D721Med (cell line): ENCODE measurements at regions not wholly inside any gene's neighbourhood (a gene's known extent, or its start where the extent isn't known, plus 50 kb on each side); places are given as distances from the start of the nearest gene placed in this dataset.

ENCODE experiments used
- DNase-seq: peaks from one replicate; pipeline ENCODE4 v3.0.0; 2011; ENCODE audit warnings: low spot score; ENCODE audit not compliant: insufficient read length
- FAIRE-seq: peaks from 2 replicates; lab custom pipeline; 2011; peaks lifted over from hg19 to GRCh38; lab: Jason Lieb, UNC
- CTCF ChIP-seq: IDR thresholded peaks from 2 replicates; pipeline ENCODE4 v1.5.1; 2012; ENCODE audit warnings: mild to moderate bottlenecking, control low read depth; ENCODE audit not compliant: insufficient read depth; ENCODE audit errors: missing control alignments

GRCh38 chr11:33636104-33636503 is 64.5 kb downstream of the C11orf91 start:
- no peak for DNase-seq
- TF ChIP-seq CTCF: no peak
- no peak for FAIRE-seq

GRCh38 chr11:33635161-33635560 is 65.5 kb downstream of the C11orf91 start:
- DNase-seq (no peak), FAIRE-seq (no peak)
- TF ChIP-seq CTCF: no peak

GRCh38 chr11:33634291-33634834 is 66.3 kb downstream of the C11orf91 start:
- no peak for TF ChIP-seq CTCF
- DNase-seq (no peak), FAIRE-seq (no peak)

GRCh38 chr11:33633251-33634003 is 67.2 kb downstream of the C11orf91 start:
- no peak for TF ChIP-seq CTCF
- DNase-seq: no peak
- no peak for FAIRE-seq

GRCh38 chr11:33631749-33632091 is 68.9 kb downstream of the C11orf91 start:
- no peak for TF ChIP-seq CTCF
- FAIRE-seq (no peak), DNase-seq (no peak)

GRCh38 chr11:33630936-33631748 is 69.5 kb downstream of the C11orf91 start:
- no peak for FAIRE-seq
- no peak for DNase-seq
- TF ChIP-seq CTCF: no peak
